ENCODE measurements at regions not wholly inside any gene's neighbourhood (a gene's known extent, or its start where the extent isn't known, plus 50 kb on each side); places are given as distances from the start of the nearest gene placed in this dataset.

GRCh38 chr7:45454771-45455170 is 119.4 kb upstream of the ADCY1 start:
- TF ChIP-seq POLR2A (IDR thresholded peaks at IDR 0.05; ENCODE audit: low read depth, low read length) (no peak), POLR2AphosphoS5 (IDR thresholded peaks at IDR 0.05; ENCODE audit: low read depth, low read length) (no peak), TAF1 (IDR thresholded peaks at IDR 0.05; ENCODE audit: borderline replicate concordance, low read depth, low read length) (no peak)

Data from GM12892 (cell line).